ENCODE measurements at regions not wholly inside any gene's neighbourhood (a gene's known extent, or its start where the extent isn't known, plus 50 kb on each side); places are given as distances from the start of the nearest gene placed in this dataset.

DNA sequence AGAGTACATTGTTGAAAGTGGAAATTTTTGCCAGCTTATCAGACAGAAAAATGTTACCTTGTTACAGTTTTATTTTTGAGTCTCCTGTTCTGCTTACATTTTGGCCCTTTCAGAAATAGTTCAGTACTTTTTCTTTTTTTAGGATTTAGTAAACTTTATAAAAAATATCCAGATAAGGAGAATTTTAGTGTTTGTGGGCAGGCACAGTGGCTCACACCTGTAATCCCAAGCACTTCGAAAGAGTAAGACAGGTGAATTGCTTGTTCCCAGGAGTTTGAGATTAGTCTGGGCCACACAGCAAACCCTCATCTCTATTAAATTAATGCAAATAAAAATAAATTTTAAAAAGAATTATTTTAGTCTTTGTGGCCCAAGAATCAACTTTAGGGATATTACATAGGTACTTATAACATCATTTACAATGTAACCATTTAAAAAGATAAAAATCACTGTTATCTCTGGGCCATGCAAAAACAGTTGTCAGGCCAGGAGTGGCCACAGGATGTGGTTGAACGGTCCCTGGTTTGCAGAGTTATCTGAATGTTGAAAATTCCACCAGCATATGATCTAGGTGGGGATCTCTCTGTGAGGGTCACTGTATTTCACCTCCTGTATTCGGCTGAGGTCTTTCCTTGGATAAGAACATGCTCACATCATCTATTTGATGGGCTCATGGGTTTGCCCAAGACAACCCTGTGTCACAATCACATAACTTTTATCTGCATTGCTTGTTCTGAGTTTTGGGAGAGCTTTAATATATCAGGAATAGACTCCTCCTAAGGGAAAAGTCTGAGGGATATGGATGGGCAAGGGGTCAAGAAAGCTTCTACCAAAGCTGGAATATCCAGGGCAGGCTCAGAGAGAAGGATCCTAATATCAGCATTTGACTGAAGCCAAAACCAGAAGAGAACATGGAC, 91.5 kb downstream of the GGTLC2 start:
- no peaks in the 10 kb centered on the region for H3K79me2 ChIP-seq (ENCODE audit: insufficient read depth, low read length)
- no peak overlapping the region for H2AFZ ChIP-seq (ENCODE audit: low read length)
- DNase-seq (ENCODE audit: insufficient read length, low spot score, missing footprints) = no peak
- H3K4me3 ChIP-seq (ENCODE audit: insufficient read depth, low read length) = no peak overlapping the region
- no peaks in the 10 kb centered on the region for H3K36me3 ChIP-seq (ENCODE audit: insufficient read depth, low read length)
- no peaks in the 10 kb centered on the region for H3K4me1 ChIP-seq (ENCODE audit: insufficient read depth, low read length)
- no peak overlapping the region for H3K4me2 ChIP-seq (ENCODE audit: insufficient read depth, low read length)
- H3K9me3 ChIP-seq (ENCODE audit: low read depth, low read length) = no peaks in the 10 kb centered on the region
- TF ChIP-seq, protein P1, sequence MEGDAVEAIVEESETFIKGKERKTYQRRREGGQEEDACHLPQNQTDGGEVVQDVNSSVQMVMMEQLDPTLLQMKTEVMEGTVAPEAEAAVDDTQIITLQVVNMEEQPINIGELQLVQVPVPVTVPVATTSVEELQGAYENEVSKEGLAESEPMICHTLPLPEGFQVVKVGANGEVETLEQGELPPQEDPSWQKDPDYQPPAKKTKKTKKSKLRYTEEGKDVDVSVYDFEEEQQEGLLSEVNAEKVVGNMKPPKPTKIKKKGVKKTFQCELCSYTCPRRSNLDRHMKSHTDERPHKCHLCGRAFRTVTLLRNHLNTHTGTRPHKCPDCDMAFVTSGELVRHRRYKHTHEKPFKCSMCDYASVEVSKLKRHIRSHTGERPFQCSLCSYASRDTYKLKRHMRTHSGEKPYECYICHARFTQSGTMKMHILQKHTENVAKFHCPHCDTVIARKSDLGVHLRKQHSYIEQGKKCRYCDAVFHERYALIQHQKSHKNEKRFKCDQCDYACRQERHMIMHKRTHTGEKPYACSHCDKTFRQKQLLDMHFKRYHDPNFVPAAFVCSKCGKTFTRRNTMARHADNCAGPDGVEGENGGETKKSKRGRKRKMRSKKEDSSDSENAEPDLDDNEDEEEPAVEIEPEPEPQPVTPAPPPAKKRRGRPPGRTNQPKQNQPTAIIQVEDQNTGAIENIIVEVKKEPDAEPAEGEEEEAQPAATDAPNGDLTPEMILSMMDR (IDR thresholded peaks at IDR 0.05; ENCODE audit: extremely low read depth, low read depth, low read length) = no peak
- H3K27ac ChIP-seq (ENCODE audit: low read depth, low read length) = no peak overlapping the region
- H3K27me3 ChIP-seq (ENCODE audit: insufficient read depth, low read length) = peaks cover 10% of the 10 kb centered on the region
- no peaks in the 10 kb centered on the region for H4K20me1 ChIP-seq (ENCODE audit: insufficient read depth, low read length)

DNA sequence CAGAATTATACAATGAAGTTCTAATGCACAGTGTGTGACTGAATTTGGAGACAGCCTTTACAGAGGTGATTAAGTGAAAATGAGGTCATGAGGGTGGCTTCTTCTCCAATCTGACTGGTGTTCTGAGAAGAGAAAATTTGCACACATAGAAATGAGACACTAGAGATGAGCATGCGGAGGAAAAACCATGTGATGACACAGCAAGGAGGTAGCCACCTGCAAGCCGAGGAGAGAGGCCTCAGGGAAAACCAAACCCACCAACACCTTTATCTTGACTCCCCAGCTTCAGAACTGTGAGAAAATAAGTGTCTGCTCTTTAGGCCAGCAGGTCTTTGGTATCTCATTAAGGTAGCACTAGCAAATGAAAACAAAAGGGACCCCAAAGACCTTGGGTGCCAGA, 93.2 kb downstream of the GGTLC2 start:
- no peaks in the 10 kb centered on the region for H3K9me3 ChIP-seq (ENCODE audit: low read depth, low read length)
- no peak overlapping the region for H2AFZ ChIP-seq (ENCODE audit: low read length)
- no peaks in the 10 kb centered on the region for H4K20me1 ChIP-seq (ENCODE audit: insufficient read depth, low read length)
- H3K4me3 ChIP-seq (ENCODE audit: insufficient read depth, low read length) = no peak overlapping the region
- no peak overlapping the region for H3K27ac ChIP-seq (ENCODE audit: low read depth, low read length)
- H3K36me3 ChIP-seq (ENCODE audit: insufficient read depth, low read length) = no peaks in the 10 kb centered on the region
- H3K4me2 ChIP-seq (ENCODE audit: insufficient read depth, low read length) = no peak overlapping the region
- TF ChIP-seq, protein P1 (IDR thresholded peaks at IDR 0.05; ENCODE audit: extremely low read depth, low read depth, low read length) = no peak
- no peak for DNase-seq (ENCODE audit: insufficient read length, low spot score, missing footprints)
- peaks cover 13% of the 10 kb centered on the region for H3K27me3 ChIP-seq (ENCODE audit: insufficient read depth, low read length)
- H3K79me2 ChIP-seq (ENCODE audit: insufficient read depth, low read length) = no peaks in the 10 kb centered on the region
- H3K4me1 ChIP-seq (ENCODE audit: insufficient read depth, low read length) = no peaks in the 10 kb centered on the region

DNA sequence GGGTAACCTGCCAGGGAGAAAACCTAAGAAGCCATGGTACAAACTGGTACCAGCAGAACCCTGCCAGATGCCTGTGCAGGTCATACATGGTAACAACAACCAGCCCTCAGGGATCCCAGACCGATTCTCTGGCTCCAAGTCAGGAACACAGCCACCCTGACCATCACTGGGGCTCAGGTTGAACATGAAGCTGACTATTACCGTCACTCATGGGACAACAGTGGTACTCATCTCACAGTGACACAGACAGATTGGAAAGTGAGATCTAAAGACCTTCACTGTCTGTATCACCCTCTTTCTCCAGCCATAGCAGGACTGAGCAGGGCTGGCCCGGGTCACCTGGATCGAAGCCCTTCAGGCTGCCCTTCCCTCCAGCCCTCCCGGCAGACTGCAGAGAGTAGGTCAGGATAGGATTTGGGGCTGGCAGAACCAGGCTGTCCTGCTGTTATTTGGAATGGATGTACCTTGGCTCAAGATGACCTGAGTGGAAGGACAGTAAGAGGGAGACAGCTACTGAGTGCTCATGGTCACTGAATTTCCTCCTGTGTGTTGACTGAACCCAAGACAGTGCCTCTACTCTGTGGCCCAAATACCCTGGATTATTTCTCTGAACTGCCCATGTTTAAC, 94.7 kb downstream of the GGTLC2 start:
- H3K27me3 ChIP-seq (ENCODE audit: insufficient read depth, low read length) = peaks cover 21% of the 10 kb centered on the region
- H3K27ac ChIP-seq (ENCODE audit: low read depth, low read length) = no peak overlapping the region
- no peak overlapping the region for H2AFZ ChIP-seq (ENCODE audit: low read length)

More for the DNA sequence above, 94.7 kb downstream of the GGTLC2 start:
- TF ChIP-seq, protein P1 (IDR thresholded peaks at IDR 0.05; ENCODE audit: extremely low read depth, low read depth, low read length) = no peak
- no peaks in the 10 kb centered on the region for H3K79me2 ChIP-seq (ENCODE audit: insufficient read depth, low read length)
- no peaks in the 10 kb centered on the region for H4K20me1 ChIP-seq (ENCODE audit: insufficient read depth, low read length)
- H3K4me3 ChIP-seq (ENCODE audit: insufficient read depth, low read length) = no peak overlapping the region
- no peaks in the 10 kb centered on the region for H3K4me1 ChIP-seq (ENCODE audit: insufficient read depth, low read length)
- no peak for DNase-seq (ENCODE audit: insufficient read length, low spot score, missing footprints)
- no peak overlapping the region for H3K4me2 ChIP-seq (ENCODE audit: insufficient read depth, low read length)
- H3K36me3 ChIP-seq (ENCODE audit: insufficient read depth, low read length) = no peaks in the 10 kb centered on the region
- no peaks in the 10 kb centered on the region for H3K9me3 ChIP-seq (ENCODE audit: low read depth, low read length)
